ENCODE measurements at regions not wholly inside any gene's neighbourhood (a gene's known extent, or its start where the extent isn't known, plus 50 kb on each side); places are given as distances from the start of the nearest gene placed in this dataset.

GRCh38 chr2:11009891-11010290 lies 98.2 kb downstream of the KCNF1 start:
- ChIA-PET POLR2A (ENCODE audit: unreplicated experiment) (no interaction called here), CTCF (no interaction called here)
- Histone ChIP-seq H3K9ac (ENCODE audit: low read depth, low read length) (no peak overlapping the region), H3K23ac (ENCODE audit: low read depth, low read length) (no peak overlapping the region), H3K79me1 (ENCODE audit: low read depth in 1 of 2, low read length in 2 of 2) (no peaks in the 10 kb centered on the region), H4K5ac (ENCODE audit: low read depth, low read length) (no peak overlapping the region), H3K27ac (ENCODE audit: insufficient read depth, low read length) (no peak overlapping the region), H2AK9ac (replicated peaks; ENCODE audit: low read depth, low read length, poor library complexity) (no peak overlapping the region), H3K4me1 (ENCODE audit: control insufficient read depth, insufficient read depth, low read length) (no peaks in the 10 kb centered on the region), H2BK20ac (ENCODE audit: low read depth, low read length) (no peak overlapping the region), H3K18ac (ENCODE audit: low read depth, low read length) (no peak overlapping the region), H2BK120ac (ENCODE audit: low read depth, low read length) (no peak overlapping the region), H3K56ac (ENCODE audit: extremely low read depth, insufficient read depth, low read length) (no peak overlapping the region), H3K14ac (replicated peaks; ENCODE audit: low read depth, low read length) (no peak overlapping the region), H3K4me3 (ENCODE audit: insufficient read depth, low read depth, low read length) (no peak overlapping the region), H4K91ac (ENCODE audit: insufficient read depth, low read depth, low read length) (no peak overlapping the region), H3K36me3 (ENCODE audit: control insufficient read depth, insufficient read depth, low read length) (no peaks in the 10 kb centered on the region), H2AK5ac (ENCODE audit: low read depth, low read length) (no peak overlapping the region), H3K9me3 (ENCODE audit: control insufficient read depth, insufficient read depth, low read length) (peaks cover 12% of the 10 kb centered on the region), H3K4ac (ENCODE audit: low read depth, low read length) (no peak overlapping the region), H4K20me1 (ENCODE audit: insufficient read depth, low read length) (no peaks in the 10 kb centered on the region), H2BK5ac (ENCODE audit: low read depth, low read length, poor library complexity, severe bottlenecking) (no peak overlapping the region), H3K9me1 (ENCODE audit: insufficient read depth, low read length) (peaks cover 3% of the 10 kb centered on the region), H4K8ac (ENCODE audit: low read depth in 2 of 2, low read length in 2 of 2) (no peak overlapping the region), H3K27me3 (ENCODE audit: control insufficient read depth, insufficient read depth, low read length) (peaks cover 10% of the 10 kb centered on the region; the same call in 1 of the 2 replicates), H2BK15ac (ENCODE audit: low read depth, low read length) (no peak overlapping the region), H2AFZ (replicated peaks; ENCODE audit: low read length, poor library complexity) (no peak overlapping the region), H3K4me2 (ENCODE audit: low read depth, low read length) (no peak overlapping the region)
- DNase-seq = no peak
- no peak for ATAC-seq (ENCODE audit: low read depth)
- no TSS peak for BruUV-seq (replicated peaks)
- intact Hi-C loops (cut with micrococcal nuclease) (no loop called here), dilution Hi-C loops (cut with HindIII; ENCODE audit: low sequenced_read_pairs, unreplicated experiment) (no loop called here), in situ Hi-C loops (cut with MboI; ENCODE audit: low sequenced_read_pairs) (no loop called here)
- TF ChIP-seq FOS (IDR thresholded peaks at IDR 0.05; ENCODE audit: low read depth, low read length) (no peak), BHLHE40 (IDR thresholded peaks at IDR 0.05; ENCODE audit: low read depth, low read length) (no peak), RCOR1 (IDR thresholded peaks at IDR 0.05; ENCODE audit: insufficient replicate concordance, low read length) (no peak), MXI1 (IDR thresholded peaks at IDR 0.05; ENCODE audit: borderline replicate concordance, low read depth, low read length) (no peak), ELK1 (IDR thresholded peaks at IDR 0.05; ENCODE audit: borderline replicate concordance, low read depth, low read length) (no peak), RFX5 (IDR thresholded peaks at IDR 0.05; ENCODE audit: low read depth, low read length) (no peak), SMC3 (IDR thresholded peaks at IDR 0.05; ENCODE audit: low read depth, low read length) (no peak), CTCF (conservative IDR thresholded peaks at IDR 0.05; ENCODE audit: low read depth, low read length) (no peak), USF2 (IDR thresholded peaks at IDR 0.05; ENCODE audit: low read depth, low read length) (no peak), MAFK (IDR thresholded peaks at IDR 0.05; ENCODE audit: low read depth, low read length) (no peak), POLR2A (IDR thresholded peaks at IDR 0.05; ENCODE audit: low read depth, low read length) (no peak), MAZ (IDR thresholded peaks at IDR 0.05; ENCODE audit: borderline replicate concordance, low read depth, low read length) (no peak), NFE2L2 (IDR thresholded peaks at IDR 0.05; ENCODE audit: low read depth, low read length) (no peak), CHD1 (IDR thresholded peaks at IDR 0.05; ENCODE audit: low read depth, low read length) (no peak), CEBPB (IDR thresholded peaks at IDR 0.05; ENCODE audit: low read depth, low read length) (no peak), RAD21 (IDR thresholded peaks at IDR 0.05; ENCODE audit: low read length) (no peak)
- WGBS, 2 experiments (ENCODE audit: extremely low coverage in 2 of 2, insufficient read length in 1 of 2) = 59% methylated on average over 4 of the region's 6 CpGs; no CpG with 5 or more reads in 1 of the 2 experiments
